Neutrophil (primary cell): ENCODE measurements at regions not wholly inside any gene's neighbourhood (a gene's known extent, or its start where the extent isn't known, plus 50 kb on each side); places are given as distances from the start of the nearest gene placed in this dataset.

Experiments
- H3K27ac ChIP-seq: fragments of 200-600 bp; sonication (generic); 2 replicates; pipeline ENCODE4 v1.5.1; 2016; ENCODE audit warnings: mild to moderate bottlenecking, moderate library complexity
- H3K27me3 ChIP-seq: fragments of 200-600 bp; sonication (generic); 2 replicates; pipeline ENCODE4 v1.6.0; 2016; ENCODE audit warnings: mild to moderate bottlenecking
- H3K36me3 ChIP-seq: fragments of 200-600 bp; sonication (generic); 2 replicates; pipeline ENCODE4 v1.5.1; 2017
- H3K4me1 ChIP-seq, 2 experiments: fragments of 200-600 bp in 1 of 2; sonication (generic) in 1 of 2; 1 replicate in 1 of 2; 2 replicates in 1 of 2; pipeline versions ENCODE4 v1.5.1 to v1.6.1; 2013 to 2016; ENCODE audit warnings: low read depth in 1 of 2, low read length in 1 of 2, mild to moderate bottlenecking in 1 of 2, moderate library complexity in 1 of 2; ENCODE audit not compliant: control insufficient read depth in 1 of 2, insufficient read depth in 1 of 2
- H3K4me3 ChIP-seq, 2 experiments: fragments of 200-600 bp in 1 of 2; sonication (generic) in 1 of 2; 1 replicate in 1 of 2; 2 replicates in 1 of 2; pipeline ENCODE4 v1.5.1; 2013 to 2016; ENCODE audit warnings: low read depth in 1 of 2, low read length in 1 of 2, mild to moderate bottlenecking in 1 of 2, moderate library complexity in 1 of 2
- H3K9me3 ChIP-seq: fragments of 200-600 bp; sonication (generic); 2 replicates; pipeline ENCODE4 v1.5.1; 2016
- CTCF ChIP-seq: fragments of 200-600 bp; sonication (generic); IDR thresholded peaks from 2 replicates; pipeline ENCODE4 v1.5.1; 2016; ENCODE audit warnings: antibody characterized with exemption

- Histone ChIP-seq H3K36me3 (no peaks in the 10 kb centered on the region), H3K9me3 (no peaks in the 10 kb centered on the region), H3K4me3 (no peak overlapping the region), H3K4me1 (no peaks in the 10 kb centered on the region), H3K27ac (no peak overlapping the region), H3K27me3 (peaks cover 9% of the 10 kb centered on the region)
- TF ChIP-seq CTCF = no peak
Measured at GRCh38 chr9:38306899-38307298, 85.6 kb upstream of the ALDH1B1 start.

GRCh38 chr9:38305582-38305981, 86.9 kb upstream of the ALDH1B1 start:
- no peaks in the 10 kb centered on the region for H3K36me3 ChIP-seq

GRCh38 chr9:38301376-38302106, 91.0 kb upstream of the ALDH1B1 start:
- H3K27ac ChIP-seq = no peak overlapping the region
- no peak for TF ChIP-seq CTCF
- H3K27me3 ChIP-seq = no peaks in the 10 kb centered on the region
- H3K4me1 ChIP-seq = no peaks in the 10 kb centered on the region
- H3K4me3 ChIP-seq = no peak overlapping the region
- no peaks in the 10 kb centered on the region for H3K9me3 ChIP-seq
- no peaks in the 10 kb centered on the region for H3K36me3 ChIP-seq

More at GRCh38 chr9:38305582-38305981, 86.9 kb upstream of the ALDH1B1 start:
- H3K27ac ChIP-seq = no peak overlapping the region
- H3K9me3 ChIP-seq = no peaks in the 10 kb centered on the region
- peaks cover 4% of the 10 kb centered on the region for H3K27me3 ChIP-seq
- no peak overlapping the region for H3K4me3 ChIP-seq
- TF ChIP-seq CTCF = no peak
- H3K4me1 ChIP-seq = no peaks in the 10 kb centered on the region

DNA sequence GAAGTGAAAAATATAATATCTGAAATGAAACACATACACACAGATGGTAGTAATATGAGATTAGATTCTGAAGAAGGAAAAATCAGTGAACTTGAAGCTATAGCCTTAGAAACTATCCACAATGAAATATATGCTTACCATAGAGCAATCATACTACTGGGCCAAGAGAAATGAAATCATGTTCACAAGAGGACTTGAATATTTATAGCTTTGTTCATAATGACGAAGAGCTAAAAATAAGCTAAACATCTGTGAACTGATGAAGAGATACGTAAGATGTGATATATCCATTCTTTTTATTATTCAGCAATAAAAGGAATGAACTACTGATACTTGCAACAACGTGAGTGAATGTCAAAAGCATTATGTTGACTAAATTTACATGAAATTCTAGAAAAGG, 92.6 kb upstream of the ALDH1B1 start:
- no peaks in the 10 kb centered on the region for H3K27me3 ChIP-seq

DNA sequence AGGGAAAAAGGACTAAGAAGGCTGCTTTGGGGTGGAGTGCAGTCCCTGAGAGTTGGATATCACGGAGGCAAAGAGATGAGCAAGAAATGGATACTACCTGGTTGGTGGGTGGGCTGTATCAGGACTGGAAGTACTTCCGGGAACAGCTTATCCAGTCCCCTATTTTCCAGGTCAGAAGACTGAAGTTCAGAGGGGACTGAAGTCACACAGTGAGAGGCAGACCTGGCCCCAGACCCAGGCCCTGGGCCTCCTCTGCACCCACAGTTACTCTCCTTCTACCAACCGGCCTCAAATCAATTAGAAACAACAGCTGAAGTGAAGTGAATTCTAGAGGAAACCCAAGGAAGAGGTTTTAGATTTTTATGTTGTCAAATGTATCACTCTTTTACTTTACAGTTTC, 93.6 kb upstream of the ALDH1B1 start:
- H3K27ac ChIP-seq = no peak overlapping the region
- H3K9me3 ChIP-seq = no peaks in the 10 kb centered on the region
- no peaks in the 10 kb centered on the region for H3K36me3 ChIP-seq
- H3K27me3 ChIP-seq = no peaks in the 10 kb centered on the region
- no peaks in the 10 kb centered on the region for H3K4me1 ChIP-seq
- TF ChIP-seq CTCF = no peak
- no peak overlapping the region for H3K4me3 ChIP-seq

More for the DNA sequence above, 92.6 kb upstream of the ALDH1B1 start:
- no peaks in the 10 kb centered on the region for H3K4me1 ChIP-seq
- no peak for TF ChIP-seq CTCF
- no peaks in the 10 kb centered on the region for H3K36me3 ChIP-seq
- H3K27ac ChIP-seq = no peak overlapping the region
- H3K9me3 ChIP-seq = no peaks in the 10 kb centered on the region
- no peak overlapping the region for H3K4me3 ChIP-seq
